ENCODE measurements at regions not wholly inside any gene's neighbourhood (a gene's known extent, or its start where the extent isn't known, plus 50 kb on each side); places are given as distances from the start of the nearest gene placed in this dataset.

GRCh38 chr7:39883812-39884390 lies 66.2 kb upstream of the CDK13 start:
- Mint-ChIP-seq H3K4me1 (peaks cover 0 to 4% (median 0%) of the 10 kb centered on the region in 3 donors), H3K4me3 (no peak overlapping the region), H3K27me3 (peaks cover 7 to 16% of the 10 kb centered on the region in 2 donors), H3K9me3 (peaks cover 0 to 35% (median 10%) of the 10 kb centered on the region in 5 donors), H3K36me3 (peaks cover 0 to 11% (median 0%) of the 10 kb centered on the region in 3 donors), H3K27ac (peak overlapping the region in 1 of 8 donors; percentile 31)
- H3K27me3 ChIP-seq (ENCODE audit: insufficient read depth, low read length, poor library complexity, severe bottlenecking), result no peaks in the 10 kb centered on the region
- DNase-seq, result no peak
- CTCF ChIA-PET, result interaction anchor here (1.1 to 2.6 kb wide), 3 partner anchors 13 to 251 kb away, joined by 3 to 12 read pairs (median 3); partner anchors contain the start of genes MPLKIP and SUGCT
- H3K36me3 ChIP-seq (ENCODE audit: insufficient read depth, low read length), result no peaks in the 10 kb centered on the region
- POLR2A ChIA-PET, result interaction anchor here (0.6 kb wide), 1 partner anchor 169 kb away, joined by 3 read pairs; no protein-coding TSS in a partner anchor
- H3K4me3 ChIP-seq (ENCODE audit: low read length), result no peak overlapping the region
- H3K27ac ChIP-seq (ENCODE audit: low read depth, low read length), result no peak overlapping the region
- no peaks in the 10 kb centered on the region for H3K4me1 ChIP-seq (ENCODE audit: insufficient read depth, low read length)
- no peaks in the 10 kb centered on the region for H3K9me3 ChIP-seq (ENCODE audit: low read length)

GRCh38 chr7:39888171-39888853 lies 61.7 kb upstream of the CDK13 start:
- ChIA-PET CTCF (interaction anchor here (1.1 to 1.2 kb wide), 2 partner anchors 8 to 307 kb away, joined by 3 to 4 read pairs; no protein-coding TSS in a partner anchor), POLR2A (no interaction called here)
- Mint-ChIP-seq H3K36me3 (peaks cover 0 to 3% (median 0%) of the 10 kb centered on the region in 3 donors), H3K27ac (no peak overlapping the region), H3K4me1 (no peaks in the 10 kb centered on the region), H3K4me3 (no peak overlapping the region), H3K27me3 (peaks cover 5 to 8% of the 10 kb centered on the region in 2 donors), H3K9me3 (peaks cover 0 to 4% (median 0%) of the 10 kb centered on the region in 5 donors)
- no peaks in the 10 kb centered on the region for H3K4me1 ChIP-seq (ENCODE audit: insufficient read depth, low read length)
- no peak for DNase-seq
- H3K4me3 ChIP-seq (ENCODE audit: low read length), result no peak overlapping the region
- no peaks in the 10 kb centered on the region for H3K9me3 ChIP-seq (ENCODE audit: low read length)
- no peak overlapping the region for H3K27ac ChIP-seq (ENCODE audit: low read depth, low read length)
- no peaks in the 10 kb centered on the region for H3K36me3 ChIP-seq (ENCODE audit: insufficient read depth, low read length)
- peaks cover 4% of the 10 kb centered on the region for H3K27me3 ChIP-seq (ENCODE audit: insufficient read depth, low read length, poor library complexity, severe bottlenecking)

DNA sequence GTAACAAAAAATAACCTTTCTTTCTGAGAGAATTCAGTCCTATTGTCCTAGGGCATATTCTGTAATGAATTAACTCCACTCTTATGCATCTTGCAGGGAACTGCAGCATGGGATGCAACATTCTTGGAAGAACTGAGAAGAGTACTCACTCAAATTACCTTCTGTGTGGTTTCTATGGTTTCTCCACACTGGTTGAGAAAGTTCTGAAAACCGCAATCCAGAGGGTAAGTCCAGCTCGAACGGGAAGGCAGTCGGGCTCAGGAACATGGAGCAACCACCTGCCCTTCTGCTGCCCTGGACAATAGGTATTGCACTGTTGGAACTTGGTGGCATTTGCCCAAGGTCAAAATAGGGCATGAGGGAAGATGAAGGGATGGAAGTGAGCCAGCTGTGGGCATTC lies 59.6 kb upstream of the CDK13 start:
- no peak for DNase-seq
- Mint-ChIP-seq H3K36me3 (no peaks in the 10 kb centered on the region), H3K27ac (no peak overlapping the region), H3K4me3 (no peak overlapping the region), H3K4me1 (no peaks in the 10 kb centered on the region), H3K9me3 (no peaks in the 10 kb centered on the region), H3K27me3 (peaks cover 3 to 8% of the 10 kb centered on the region in 2 donors)
- H3K4me3 ChIP-seq (ENCODE audit: low read length), result no peak overlapping the region
- H3K9me3 ChIP-seq (ENCODE audit: low read length), result no peaks in the 10 kb centered on the region
- H3K36me3 ChIP-seq (ENCODE audit: insufficient read depth, low read length), result no peaks in the 10 kb centered on the region
- H3K27ac ChIP-seq (ENCODE audit: low read depth, low read length), result no peak overlapping the region
- H3K4me1 ChIP-seq (ENCODE audit: insufficient read depth, low read length), result no peaks in the 10 kb centered on the region
- ChIA-PET CTCF (no interaction called here), POLR2A (no interaction called here)
- H3K27me3 ChIP-seq (ENCODE audit: insufficient read depth, low read length, poor library complexity, severe bottlenecking), result peaks cover 4% of the 10 kb centered on the region

DNA sequence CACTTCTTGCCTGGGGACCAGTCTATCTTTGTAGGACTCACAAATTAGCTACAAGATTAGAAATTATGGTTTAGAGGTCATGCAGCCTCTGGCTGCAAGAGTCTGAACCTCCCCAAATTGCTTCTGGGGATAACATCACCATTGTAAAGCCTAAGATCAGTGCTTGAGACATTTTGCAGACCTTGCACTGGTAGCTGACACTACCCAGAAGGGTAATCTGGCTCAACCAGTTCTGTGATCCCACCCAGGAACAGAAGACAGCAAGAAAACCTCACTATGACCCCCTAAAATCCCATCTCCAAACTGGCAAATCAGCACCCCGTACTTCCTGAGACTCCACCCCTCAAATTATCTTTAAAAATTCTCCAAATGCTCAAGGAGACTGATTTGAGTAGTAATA lies 58.2 kb upstream of the CDK13 start:
- ChIA-PET POLR2A (no interaction called here), CTCF (interaction anchor here (1.3 to 6.7 kb wide), 2 partner anchors 161 to 242 kb away, joined by 3 to 96 read pairs; partner anchors contain the start of gene MPLKIP)
- Mint-ChIP-seq H3K27ac (no peak overlapping the region), H3K4me3 (no peak overlapping the region), H3K36me3 (no peaks in the 10 kb centered on the region), H3K4me1 (no peaks in the 10 kb centered on the region), H3K9me3 (no peaks in the 10 kb centered on the region), H3K27me3 (peaks cover 2 to 8% of the 10 kb centered on the region in 2 donors)
- H3K36me3 ChIP-seq (ENCODE audit: insufficient read depth, low read length), result no peaks in the 10 kb centered on the region
- DNase-seq, result no peak
- H3K9me3 ChIP-seq (ENCODE audit: low read length), result no peaks in the 10 kb centered on the region
- H3K4me3 ChIP-seq (ENCODE audit: low read length), result no peak overlapping the region
- H3K27me3 ChIP-seq (ENCODE audit: insufficient read depth, low read length, poor library complexity, severe bottlenecking), result peaks cover 4% of the 10 kb centered on the region
- no peaks in the 10 kb centered on the region for H3K4me1 ChIP-seq (ENCODE audit: insufficient read depth, low read length)
- H3K27ac ChIP-seq (ENCODE audit: low read depth, low read length), result no peak overlapping the region

- H3K27me3 Mint-ChIP-seq, result peaks cover 2 to 8% of the 10 kb centered on the region in 2 donors
- DNase-seq, result no peak
- no peaks in the 10 kb centered on the region for H3K4me1 Mint-ChIP-seq
- Histone ChIP-seq H3K4me3 (ENCODE audit: low read length) (no peak overlapping the region), H3K27me3 (ENCODE audit: insufficient read depth, low read length, poor library complexity, severe bottlenecking) (peaks cover 4% of the 10 kb centered on the region), H3K9me3 (ENCODE audit: low read length) (no peaks in the 10 kb centered on the region), H3K4me1 (ENCODE audit: insufficient read depth, low read length) (no peaks in the 10 kb centered on the region), H3K27ac (ENCODE audit: low read depth, low read length) (no peak overlapping the region), H3K36me3 (ENCODE audit: insufficient read depth, low read length) (no peaks in the 10 kb centered on the region)
- POLR2A ChIA-PET, result no interaction called here
- no peaks in the 10 kb centered on the region for H3K36me3 Mint-ChIP-seq
- CTCF ChIA-PET, result interaction anchor here (1.3 to 6.7 kb wide), 2 partner anchors 161 to 242 kb away, joined by 3 to 96 read pairs; partner anchors contain the start of gene MPLKIP
- no peaks in the 10 kb centered on the region for H3K9me3 Mint-ChIP-seq
- no peak overlapping the region for H3K4me3 Mint-ChIP-seq
- peak overlapping the region in 1 of 8 donors; percentile 34 for H3K27ac Mint-ChIP-seq
Measured at GRCh38 chr7:39892361-39892760, 57.7 kb upstream of the CDK13 start.

GRCh38 chr7:39894904-39895303 lies 55.2 kb upstream of the CDK13 start:
- H3K36me3 ChIP-seq (ENCODE audit: insufficient read depth, low read length), result no peaks in the 10 kb centered on the region
- peaks cover 4% of the 10 kb centered on the region for H3K27me3 ChIP-seq (ENCODE audit: insufficient read depth, low read length, poor library complexity, severe bottlenecking)
- H3K4me1 Mint-ChIP-seq, result no peaks in the 10 kb centered on the region
- H3K36me3 Mint-ChIP-seq, result no peaks in the 10 kb centered on the region
- no peaks in the 10 kb centered on the region for H3K9me3 ChIP-seq (ENCODE audit: low read length)
- no peaks in the 10 kb centered on the region for H3K4me1 ChIP-seq (ENCODE audit: insufficient read depth, low read length)
- ChIA-PET POLR2A (no interaction called here), CTCF (interaction anchor here (1.0 to 6.7 kb wide), 2 partner anchors 55 to 158 kb away, joined by 3 to 96 read pairs; partner anchors contain the start of gene CDK13)
- DNase-seq, result no peak
- H3K27me3 Mint-ChIP-seq, result peaks cover 2 to 9% of the 10 kb centered on the region in 2 donors
- H3K27ac Mint-ChIP-seq, result peak overlapping the region in 1 of 8 donors; percentile 65
- no peaks in the 10 kb centered on the region for H3K9me3 Mint-ChIP-seq
- no peak overlapping the region for H3K4me3 Mint-ChIP-seq
- H3K4me3 ChIP-seq (ENCODE audit: low read length), result no peak overlapping the region
- no peak overlapping the region for H3K27ac ChIP-seq (ENCODE audit: low read depth, low read length)

- ChIA-PET POLR2A (interaction anchor here (0.7 to 1.6 kb wide), 3 partner anchors 53 to 238 kb away, joined by 3 to 7 read pairs (median 5); partner anchors contain the start of genes CDK13, MPLKIP and SUGCT), CTCF (interaction anchor here (0.9 to 6.7 kb wide), 21 partner anchors 9 to 319 kb away, joined by 3 to 96 read pairs (median 4); partner anchors contain the start of genes CDK13 and MPLKIP)
- Mint-ChIP-seq H3K27me3 (peaks cover 4 to 13% of the 10 kb centered on the region in 2 donors), H3K4me3 (no peak overlapping the region), H3K27ac (no peak overlapping the region), H3K4me1 (no peaks in the 10 kb centered on the region), H3K9me3 (no peaks in the 10 kb centered on the region), H3K36me3 (no peaks in the 10 kb centered on the region)
- no peak overlapping the region for H3K4me3 ChIP-seq (ENCODE audit: low read length)
- no peaks in the 10 kb centered on the region for H3K4me1 ChIP-seq (ENCODE audit: insufficient read depth, low read length)
- H3K27me3 ChIP-seq (ENCODE audit: insufficient read depth, low read length, poor library complexity, severe bottlenecking), result no peaks in the 10 kb centered on the region
- H3K9me3 ChIP-seq (ENCODE audit: low read length), result no peaks in the 10 kb centered on the region
- H3K36me3 ChIP-seq (ENCODE audit: insufficient read depth, low read length), result no peaks in the 10 kb centered on the region
- no peak overlapping the region for H3K27ac ChIP-seq (ENCODE audit: low read depth, low read length)
- DNase-seq, result no peak
Measured at GRCh38 chr7:39896840-39897239, 53.2 kb upstream of the CDK13 start.

DNA sequence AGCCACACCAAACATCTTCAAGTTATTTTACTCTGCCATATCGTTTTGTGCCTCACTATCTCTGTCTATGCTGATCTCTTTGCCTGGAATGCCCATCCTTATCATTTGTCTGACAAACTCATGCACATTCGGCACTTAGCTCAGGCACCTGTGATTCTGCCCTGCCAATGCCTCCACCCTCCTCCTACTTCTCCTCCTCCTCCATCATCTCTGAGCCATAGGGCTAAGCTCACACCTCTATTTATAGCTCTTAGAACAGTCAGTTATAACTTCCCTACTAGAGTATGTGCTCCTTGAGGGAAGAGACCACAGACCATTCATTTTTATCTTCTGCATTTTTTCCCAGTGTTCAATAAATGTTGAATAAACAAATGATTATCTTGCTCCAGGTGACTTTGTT lies 51.2 kb upstream of the CDK13 start:
- ChIA-PET CTCF (interaction anchor here (0.7 to 2.8 kb wide), 5 partner anchors 17 to 154 kb away, joined by 3 to 15 read pairs (median 5); no protein-coding TSS in a partner anchor), POLR2A (no interaction called here)
- Mint-ChIP-seq H3K36me3 (peaks cover 0 to 4% (median 2%) of the 10 kb centered on the region in 3 donors), H3K4me3 (no peak overlapping the region), H3K9me3 (no peaks in the 10 kb centered on the region), H3K27me3 (peaks cover 7 to 11% of the 10 kb centered on the region in 2 donors), H3K27ac (no peak overlapping the region), H3K4me1 (no peaks in the 10 kb centered on the region)
- Histone ChIP-seq H3K4me1 (ENCODE audit: insufficient read depth, low read length) (no peaks in the 10 kb centered on the region), H3K36me3 (ENCODE audit: insufficient read depth, low read length) (no peaks in the 10 kb centered on the region), H3K4me3 (ENCODE audit: low read length) (no peak overlapping the region), H3K27me3 (ENCODE audit: insufficient read depth, low read length, poor library complexity, severe bottlenecking) (no peaks in the 10 kb centered on the region), H3K9me3 (ENCODE audit: low read length) (no peaks in the 10 kb centered on the region), H3K27ac (ENCODE audit: low read depth, low read length) (no peak overlapping the region)
- DNase-seq, result no peak
